ENCODE measurements at regions not wholly inside any gene's neighbourhood (a gene's known extent, or its start where the extent isn't known, plus 50 kb on each side); places are given as distances from the start of the nearest gene placed in this dataset.

DNA sequence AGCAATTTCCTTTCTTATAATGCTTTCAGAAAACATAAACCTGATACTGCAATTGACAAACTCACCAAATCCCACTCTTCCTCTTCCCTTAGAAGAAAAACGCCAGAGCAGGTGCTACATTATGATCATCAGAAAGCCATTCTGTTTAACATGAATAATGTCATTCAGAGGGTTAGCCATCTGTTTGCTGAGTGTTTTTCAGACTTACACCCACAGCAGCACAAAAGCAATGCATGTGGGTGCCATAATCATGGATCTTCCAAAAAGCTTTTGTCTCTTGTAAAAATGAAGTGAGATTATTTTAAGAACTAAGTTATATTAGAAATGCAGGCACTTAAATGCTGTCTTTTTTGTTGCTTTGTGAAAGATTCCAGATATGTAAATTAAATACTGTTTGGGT, 204.6 kb upstream of the TMPRSS15 start:
- DNase-seq (ENCODE audit: low read depth, low spot score) = no peak
- CTCF ChIA-PET = no interaction called here
- Histone ChIP-seq H3K4me3 (ENCODE audit: low read depth, low read length) (no peak overlapping the region), H3K27me3 (ENCODE audit: control insufficient read depth, insufficient read depth, low read length) (no peaks in the 10 kb centered on the region), H3K9me3 (ENCODE audit: control insufficient read depth, insufficient read depth, low read length) (peaks cover 2% of the 10 kb centered on the region; the same call in 1 of the 2 replicates), H3K27ac (ENCODE audit: low read depth, low read length) (no peak overlapping the region)
- POLR2A ChIA-PET = no interaction called here
- TF ChIP-seq, protein P1, sequence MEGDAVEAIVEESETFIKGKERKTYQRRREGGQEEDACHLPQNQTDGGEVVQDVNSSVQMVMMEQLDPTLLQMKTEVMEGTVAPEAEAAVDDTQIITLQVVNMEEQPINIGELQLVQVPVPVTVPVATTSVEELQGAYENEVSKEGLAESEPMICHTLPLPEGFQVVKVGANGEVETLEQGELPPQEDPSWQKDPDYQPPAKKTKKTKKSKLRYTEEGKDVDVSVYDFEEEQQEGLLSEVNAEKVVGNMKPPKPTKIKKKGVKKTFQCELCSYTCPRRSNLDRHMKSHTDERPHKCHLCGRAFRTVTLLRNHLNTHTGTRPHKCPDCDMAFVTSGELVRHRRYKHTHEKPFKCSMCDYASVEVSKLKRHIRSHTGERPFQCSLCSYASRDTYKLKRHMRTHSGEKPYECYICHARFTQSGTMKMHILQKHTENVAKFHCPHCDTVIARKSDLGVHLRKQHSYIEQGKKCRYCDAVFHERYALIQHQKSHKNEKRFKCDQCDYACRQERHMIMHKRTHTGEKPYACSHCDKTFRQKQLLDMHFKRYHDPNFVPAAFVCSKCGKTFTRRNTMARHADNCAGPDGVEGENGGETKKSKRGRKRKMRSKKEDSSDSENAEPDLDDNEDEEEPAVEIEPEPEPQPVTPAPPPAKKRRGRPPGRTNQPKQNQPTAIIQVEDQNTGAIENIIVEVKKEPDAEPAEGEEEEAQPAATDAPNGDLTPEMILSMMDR (IDR thresholded peaks at IDR 0.05; ENCODE audit: low read depth, low read length) = no peak

DNA sequence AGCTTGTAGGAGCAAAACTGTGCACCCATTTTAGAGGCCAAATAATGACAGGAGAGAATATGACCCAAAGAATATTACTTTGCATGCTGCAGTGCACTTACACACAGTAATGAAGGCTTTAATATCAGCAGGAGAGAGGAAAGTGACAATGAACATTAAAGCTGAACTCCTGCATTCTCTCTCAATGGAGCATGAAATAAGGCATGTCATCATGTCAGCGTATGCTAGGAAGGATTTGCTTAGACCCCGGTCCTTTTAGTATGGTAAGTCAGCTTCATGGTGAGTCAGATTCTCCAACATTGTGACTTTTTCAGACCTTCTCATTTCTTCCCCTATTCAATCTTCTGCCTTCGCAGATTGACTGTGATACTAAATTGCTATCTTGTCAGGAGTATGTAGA, 210.7 kb upstream of the TMPRSS15 start:
- H3K27ac ChIP-seq (ENCODE audit: low read depth, low read length) = no peak overlapping the region
- CTCF ChIA-PET = no interaction called here
- peaks cover 3% of the 10 kb centered on the region; the same call in 1 of the 2 replicates for H3K9me3 ChIP-seq (ENCODE audit: control insufficient read depth, insufficient read depth, low read length)
- H3K4me3 ChIP-seq (ENCODE audit: low read depth, low read length) = no peak overlapping the region
- no peak for DNase-seq (ENCODE audit: low read depth, low spot score)
- TF ChIP-seq, protein P1 (IDR thresholded peaks at IDR 0.05; ENCODE audit: low read depth, low read length) = no peak
- no peaks in the 10 kb centered on the region for H3K27me3 ChIP-seq (ENCODE audit: control insufficient read depth, insufficient read depth, low read length)
- POLR2A ChIA-PET = no interaction called here

GRCh38 chr21:18617291-18617690, 213.7 kb upstream of the TMPRSS15 start:
- Histone ChIP-seq H3K27me3 (ENCODE audit: control insufficient read depth, insufficient read depth, low read length) (no peaks in the 10 kb centered on the region), H3K27ac (ENCODE audit: low read depth, low read length) (no peak overlapping the region), H3K4me3 (ENCODE audit: low read depth, low read length) (no peak overlapping the region), H3K9me3 (ENCODE audit: control insufficient read depth, insufficient read depth, low read length) (peaks cover 3% of the 10 kb centered on the region; the same call in 1 of the 2 replicates)
- POLR2A ChIA-PET = no interaction called here
- TF ChIP-seq, protein P1 (IDR thresholded peaks at IDR 0.05; ENCODE audit: low read depth, low read length) = no peak
- CTCF ChIA-PET = no interaction called here
- DNase-seq (ENCODE audit: low read depth, low spot score) = no peak

DNA sequence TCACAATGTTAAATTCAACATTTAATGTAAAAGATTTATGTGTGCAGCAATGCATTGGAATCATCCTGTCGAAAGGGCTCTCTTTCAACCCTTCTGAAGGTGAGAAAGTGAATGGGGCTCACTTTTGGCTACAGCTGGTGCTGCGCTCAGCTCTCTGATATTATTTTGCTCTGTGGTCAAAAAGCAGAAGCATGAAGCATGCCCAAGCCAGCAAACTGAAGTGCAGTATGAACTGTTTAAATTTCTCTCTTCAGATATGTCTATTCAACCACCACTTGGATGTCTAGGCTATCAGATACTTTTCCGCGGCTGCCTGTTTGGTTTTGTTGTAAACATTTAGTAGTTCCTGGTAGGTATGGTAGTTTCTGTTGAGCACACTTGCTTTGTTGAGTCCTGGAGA, 216.9 kb upstream of the TMPRSS15 start:
- Histone ChIP-seq H3K4me3 (ENCODE audit: low read depth, low read length) (no peak overlapping the region), H3K27me3 (ENCODE audit: control insufficient read depth, insufficient read depth, low read length) (no peaks in the 10 kb centered on the region), H3K9me3 (ENCODE audit: control insufficient read depth, insufficient read depth, low read length) (no peaks in the 10 kb centered on the region; the same call in 1 of the 2 replicates), H3K27ac (ENCODE audit: low read depth, low read length) (no peak overlapping the region)
- ChIA-PET POLR2A (no interaction called here), CTCF (no interaction called here)
- TF ChIP-seq, protein P1 (IDR thresholded peaks at IDR 0.05; ENCODE audit: low read depth, low read length) = no peak
- no peak for DNase-seq (ENCODE audit: low read depth, low spot score)

DNA sequence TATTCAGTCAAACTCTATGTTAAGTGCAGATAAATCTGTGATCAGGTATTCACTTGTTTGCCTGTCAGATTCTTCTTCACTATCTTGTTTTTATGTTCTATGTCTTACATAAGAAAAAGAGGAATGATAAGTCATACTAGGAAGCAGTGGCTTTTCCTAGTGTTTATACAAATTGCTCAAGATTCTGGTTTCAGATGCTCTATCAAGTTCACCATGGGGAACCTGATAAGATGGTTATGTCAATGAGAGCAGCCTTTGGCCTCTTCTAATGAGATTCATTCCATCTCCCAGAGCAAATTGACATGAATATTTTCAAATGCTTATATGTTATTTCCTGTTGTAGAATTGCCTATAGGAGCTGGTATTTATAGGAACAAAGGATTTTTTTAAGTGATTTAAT, 218.8 kb upstream of the TMPRSS15 start:
- no peaks in the 10 kb centered on the region; the same call in 1 of the 2 replicates for H3K9me3 ChIP-seq (ENCODE audit: control insufficient read depth, insufficient read depth, low read length)
- no peak for DNase-seq (ENCODE audit: low read depth, low spot score)
- ChIA-PET POLR2A (no interaction called here), CTCF (no interaction called here)
- no peak overlapping the region for H3K27ac ChIP-seq (ENCODE audit: low read depth, low read length)
- H3K27me3 ChIP-seq (ENCODE audit: control insufficient read depth, insufficient read depth, low read length) = no peaks in the 10 kb centered on the region
- TF ChIP-seq, protein P1 (IDR thresholded peaks at IDR 0.05; ENCODE audit: low read depth, low read length) = no peak
- no peak overlapping the region for H3K4me3 ChIP-seq (ENCODE audit: low read depth, low read length)

Measured in AG04450 (cell line).